Raji (cell line): ENCODE measurements at regions not wholly inside any gene's neighbourhood (a gene's known extent, or its start where the extent isn't known, plus 50 kb on each side); places are given as distances from the start of the nearest gene placed in this dataset.

Experiments
- POLR2A ChIP-seq: IDR thresholded peaks from 2 replicates; pipeline ENCODE4 v1.6.1; 2011; ENCODE audit warnings: low read depth, low read length, control low read depth; ENCODE audit not compliant: insufficient read depth

DNA sequence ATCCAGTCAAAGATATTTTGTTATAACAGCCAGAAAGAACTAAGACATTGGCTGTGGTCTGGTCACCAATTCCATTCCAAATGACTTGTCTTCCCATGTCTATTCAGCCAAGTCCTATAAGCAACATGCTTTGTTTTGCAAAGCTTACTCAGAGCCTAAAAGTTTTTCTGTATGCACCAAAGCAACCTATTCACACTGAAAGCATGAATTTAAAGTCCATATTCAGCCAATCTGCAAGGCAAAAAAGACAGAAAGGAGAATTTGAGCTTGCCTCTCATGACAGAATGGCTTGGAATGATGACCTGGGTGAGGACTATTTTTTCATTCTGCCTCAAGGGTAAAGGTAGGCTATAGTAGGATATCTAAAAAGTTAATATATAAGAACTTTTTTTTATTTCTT is 323.2 kb upstream of the NOCT start:
- TF ChIP-seq POLR2A = no peak

GRCh38 chr4:138689593-138689992 is 326.0 kb upstream of the NOCT start:
- no peak for TF ChIP-seq POLR2A

DNA sequence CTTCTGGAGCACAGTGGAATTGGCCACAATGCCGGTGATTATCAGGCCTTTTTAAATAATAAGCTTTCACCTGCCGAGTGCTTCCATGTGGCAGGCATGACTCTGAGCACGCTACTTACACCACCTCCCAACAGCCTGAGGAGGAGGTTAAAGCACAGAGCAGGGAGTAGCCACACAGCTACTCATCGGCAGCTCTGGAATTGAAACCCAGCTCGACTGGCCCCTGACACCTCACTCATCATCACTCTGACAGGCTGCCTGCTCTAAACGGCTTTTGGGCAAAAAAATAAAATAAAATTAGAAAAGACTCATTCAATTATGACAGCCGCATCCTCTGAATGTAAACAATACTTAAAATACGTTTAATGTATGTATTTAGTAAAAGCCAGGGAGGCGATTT is 326.4 kb upstream of the NOCT start:
- no peak for TF ChIP-seq POLR2A

GRCh38 chr4:138688408-138689085 is 327.0 kb upstream of the NOCT start:
- no peak for TF ChIP-seq POLR2A

- no peak for TF ChIP-seq POLR2A
Measured at GRCh38 chr4:138686106-138686835, 329.3 kb upstream of the NOCT start.

DNA sequence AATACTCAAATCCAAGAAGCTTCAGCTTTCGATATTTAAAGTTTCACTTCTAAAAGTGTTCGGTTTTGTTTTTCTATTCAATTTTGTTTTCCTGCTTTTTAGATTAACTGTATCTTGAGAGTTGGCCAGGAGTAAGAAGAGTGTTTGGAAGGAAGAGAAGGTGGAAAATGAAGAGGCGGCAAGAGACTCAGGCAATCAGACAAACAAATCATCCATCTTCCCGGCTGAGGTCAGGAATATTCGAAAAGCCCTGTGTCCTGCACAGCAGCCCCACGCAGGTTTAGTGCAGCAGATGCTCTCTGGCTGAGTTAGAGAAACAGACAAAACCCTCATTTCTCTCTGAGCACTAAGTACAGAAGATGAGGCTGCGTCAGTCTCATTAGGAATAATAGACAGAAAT is 330.3 kb upstream of the NOCT start:
- no peak for TF ChIP-seq POLR2A

GRCh38 chr4:138680989-138681604 is 334.5 kb upstream of the NOCT start:
- TF ChIP-seq POLR2A = no peak

- TF ChIP-seq POLR2A = no peak
Measured at GRCh38 chr4:138680256-138680655, 335.3 kb upstream of the NOCT start.

DNA sequence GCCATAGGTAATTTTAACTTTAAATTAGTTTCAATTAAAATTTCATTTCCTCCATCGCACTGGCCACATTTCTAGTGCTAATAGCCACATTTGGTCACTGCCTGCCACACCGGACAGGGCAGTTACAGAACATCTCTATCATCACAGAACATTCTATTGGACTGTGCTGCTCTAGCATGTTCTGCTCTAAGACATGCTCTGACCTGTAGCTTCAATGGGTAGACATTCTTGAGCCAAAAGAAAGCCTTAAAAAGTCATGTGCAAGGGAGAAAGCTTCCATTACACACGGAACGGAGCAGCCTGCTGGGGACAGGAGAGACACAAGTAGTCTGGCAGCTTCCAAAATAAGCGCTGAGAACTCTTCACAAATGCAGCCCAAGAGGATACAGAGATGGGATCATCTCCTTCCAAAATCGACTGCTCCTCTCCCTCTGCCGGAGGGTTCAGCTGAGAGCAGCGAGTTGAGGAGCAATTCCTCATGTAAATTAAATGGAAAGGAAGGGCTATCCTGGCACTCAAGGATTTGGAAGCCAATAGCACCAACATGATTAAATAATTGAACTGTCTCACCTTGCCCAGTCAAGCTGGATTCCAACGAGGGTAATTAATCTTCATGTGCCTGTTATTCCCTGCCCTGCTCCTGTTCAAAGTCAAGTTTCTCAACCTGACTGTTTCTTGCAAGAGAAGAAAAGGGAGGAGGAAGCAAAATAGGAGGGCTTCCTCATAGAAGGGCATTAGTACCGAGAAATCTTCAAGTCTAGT is 336.4 kb upstream of the NOCT start:
- no peak for TF ChIP-seq POLR2A

- no peak for TF ChIP-seq POLR2A
Measured at GRCh38 chr4:138677748-138678147, 337.8 kb upstream of the NOCT start.

DNA sequence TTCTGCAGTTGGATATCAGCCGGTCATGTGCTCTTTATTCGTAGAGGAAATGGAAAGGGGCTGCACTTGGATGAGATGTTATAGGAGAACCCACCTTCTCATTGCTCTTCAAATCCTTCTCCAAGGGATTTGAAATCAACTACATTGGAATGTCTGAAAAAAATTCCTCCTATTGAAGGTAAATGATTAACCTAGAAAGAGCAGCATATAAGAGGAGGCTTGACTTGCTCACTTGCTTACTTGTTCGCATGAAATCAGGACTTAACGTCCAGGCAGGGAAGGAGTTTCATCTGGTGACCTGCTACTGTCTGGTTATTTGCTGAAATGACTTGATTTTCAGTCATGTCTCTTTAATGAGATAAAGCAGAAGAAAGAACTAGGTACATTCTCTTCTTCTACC is 338.4 kb upstream of the NOCT start:
- TF ChIP-seq POLR2A = no peak

DNA sequence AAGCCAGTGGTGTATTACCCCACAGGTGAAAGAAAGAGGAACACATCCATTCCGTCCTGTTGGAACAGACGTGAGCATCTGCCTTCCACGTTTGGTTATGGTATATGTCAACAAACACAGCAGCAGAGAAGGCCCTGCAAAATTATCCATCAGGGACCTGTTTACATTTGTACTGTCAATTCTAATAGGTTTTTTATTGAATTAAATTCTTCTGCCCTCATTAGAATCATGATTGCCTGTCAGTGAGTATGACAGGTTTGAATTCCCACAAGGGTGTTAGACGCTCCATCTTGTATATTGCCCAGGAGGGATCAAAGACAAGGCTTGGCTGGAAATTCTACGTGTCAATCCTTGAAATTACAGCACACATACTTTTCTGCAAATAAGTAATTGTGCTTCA is 339.9 kb upstream of the NOCT start:
- no peak for TF ChIP-seq POLR2A

DNA sequence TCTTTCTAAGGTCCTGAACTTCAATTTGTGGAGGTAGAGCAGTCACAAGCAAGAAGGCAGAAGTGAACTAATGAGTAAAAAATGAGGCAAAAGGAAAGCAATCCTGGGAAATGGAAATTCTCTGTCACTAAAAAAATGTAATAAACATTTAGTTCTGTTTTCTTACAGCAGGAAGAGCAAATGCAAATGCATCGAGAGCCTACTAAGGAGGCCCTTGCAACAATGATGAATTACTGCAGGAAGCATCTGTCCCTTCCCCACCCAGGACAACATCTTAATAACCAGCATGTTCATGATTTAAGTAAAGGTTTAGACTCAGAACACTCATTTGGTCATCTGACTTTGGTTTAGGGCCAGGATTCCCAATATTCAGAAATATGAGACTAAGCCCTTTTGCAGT is 341.4 kb upstream of the NOCT start:
- no peak for TF ChIP-seq POLR2A

GRCh38 chr4:138673053-138673452 is 342.5 kb upstream of the NOCT start:
- no peak for TF ChIP-seq POLR2A

DNA sequence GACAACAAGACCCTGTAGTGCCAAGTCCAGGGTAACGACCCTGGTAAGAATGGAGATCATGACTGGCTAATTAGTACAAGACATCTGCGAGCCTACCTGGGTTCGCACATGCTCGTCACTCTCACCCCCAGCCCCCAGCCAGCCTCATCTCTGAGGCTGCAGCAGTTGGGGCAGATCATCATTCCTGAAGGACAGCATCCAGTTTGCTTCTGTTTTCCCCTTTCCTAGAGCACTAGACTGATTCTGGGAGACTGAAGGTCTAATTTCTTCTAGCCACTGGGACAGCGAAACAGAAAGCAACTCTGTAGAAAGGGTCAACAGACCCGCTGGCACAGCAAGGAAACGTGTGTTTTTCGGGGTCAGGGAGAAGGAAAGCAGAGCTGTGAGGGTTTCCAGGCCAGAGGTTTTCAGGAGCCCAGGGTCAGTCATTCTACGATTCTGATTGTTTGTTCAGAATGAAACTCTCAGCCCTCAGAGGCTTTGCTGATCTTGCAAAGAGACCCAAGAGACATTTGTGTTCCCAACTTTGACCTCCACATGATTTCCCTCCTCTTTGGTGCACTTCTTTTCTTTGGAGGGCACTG is 343.1 kb upstream of the NOCT start:
- no peak for TF ChIP-seq POLR2A

- no peak for TF ChIP-seq POLR2A
Measured at GRCh38 chr4:138671606-138672084, 343.9 kb upstream of the NOCT start.

DNA sequence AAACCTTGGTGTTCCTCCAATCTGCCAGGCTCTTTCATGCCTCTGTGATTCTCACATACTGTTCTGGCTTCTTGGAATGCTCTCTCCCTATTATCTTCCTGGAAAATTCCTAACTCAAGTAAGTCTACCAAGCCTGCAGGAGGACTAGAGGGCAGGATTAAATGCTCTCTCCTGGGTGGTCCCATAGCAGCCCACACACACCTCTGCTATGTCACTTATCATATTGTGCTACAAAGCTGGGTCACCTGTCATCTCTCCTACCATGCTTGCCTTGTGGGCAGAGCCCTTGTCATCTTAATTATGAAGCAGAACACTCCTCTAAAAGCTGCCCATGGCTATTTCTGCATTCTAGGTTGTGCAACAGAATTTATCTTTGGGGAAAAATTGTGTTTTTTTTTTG is 344.5 kb upstream of the NOCT start:
- TF ChIP-seq POLR2A = no peak
